Prostate gland (tissue), 2 donors: ENCODE measurements at regions not wholly inside any gene's neighbourhood (a gene's known extent, or its start where the extent isn't known, plus 50 kb on each side); places are given as distances from the start of the nearest gene placed in this dataset.

Source experiments
- DNase-seq: peaks from one replicate; pipeline ENCODE4 v3.0.0-alpha.2; 2019; ENCODE audit warnings: low spot score
- H3K27ac ChIP-seq, 2 donors: fragments of 200-600 bp; sonication (generic); 2 replicates each; pipeline ENCODE4 v1.5.1; 2017 to 2019
- H3K27me3 ChIP-seq: fragments of 200-600 bp; sonication (generic); replicated peaks from 2 replicates; pipeline ENCODE4 v1.5.1; 2019; ENCODE audit not compliant: insufficient read depth
- H3K36me3 ChIP-seq, 2 donors: fragments of 200-600 bp; sonication (generic); 1 replicate in 1 of 2; 2 replicates in 1 of 2; pipeline versions ENCODE4 v1.5.1 to v1.8.1; 2017 to 2019
- H3K4me1 ChIP-seq: fragments of 200-600 bp; sonication (generic); replicated peaks from 2 replicates; pipeline ENCODE4 v1.5.1; 2019
- H3K4me3 ChIP-seq, 2 donors: fragments of 200-600 bp; sonication (generic); 2 replicates each; pipeline ENCODE4 v1.5.1; 2017 to 2019
- H3K9me3 ChIP-seq: fragments of 200-600 bp; sonication (generic); 2 replicates; pipeline ENCODE4 v1.5.1; 2017
- POLR2A ChIP-seq: fragments of 450-650 bp; IDR thresholded peaks from one replicate; pipeline ENCODE4 v1.6.1; 2016; ENCODE audit warnings: antibody characterized with exemption, mild to moderate bottlenecking
- POLR2AphosphoS5 ChIP-seq: sonication (generic); formaldehyde crosslinking; IDR thresholded peaks from one replicate; pipeline ENCODE4 v1.6.1; 2017; ENCODE audit warnings: antibody characterized with exemption
- WGBS: methylation state at CpG from one replicate; pipeline ENCODE4 v1.1.5; 2018; 5-methylcytosine and 5-hydroxymethylcytosine counted together
- intact Hi-C: fragments of 100-400 bp; cut with DNase I; formaldehyde crosslinking; loops from one replicate; pipeline ENCODE4 v1.14.2; 2022
- TF ChIP-seq, protein P1 (sequence below), 4 experiments: fragments of 200-600 bp in 2 of 4; fragments of 450-650 bp in 2 of 4; sonication (generic) in 2 of 4; IDR thresholded peaks; 1 replicate in 3 of 4; 2 replicates in 1 of 4; pipeline ENCODE4 v1.5.1; 2016 to 2019; ENCODE audit warnings: antibody characterized with exemption in 4 of 4, mild to moderate bottlenecking in 2 of 4, moderate library complexity in 2 of 4

DNA sequence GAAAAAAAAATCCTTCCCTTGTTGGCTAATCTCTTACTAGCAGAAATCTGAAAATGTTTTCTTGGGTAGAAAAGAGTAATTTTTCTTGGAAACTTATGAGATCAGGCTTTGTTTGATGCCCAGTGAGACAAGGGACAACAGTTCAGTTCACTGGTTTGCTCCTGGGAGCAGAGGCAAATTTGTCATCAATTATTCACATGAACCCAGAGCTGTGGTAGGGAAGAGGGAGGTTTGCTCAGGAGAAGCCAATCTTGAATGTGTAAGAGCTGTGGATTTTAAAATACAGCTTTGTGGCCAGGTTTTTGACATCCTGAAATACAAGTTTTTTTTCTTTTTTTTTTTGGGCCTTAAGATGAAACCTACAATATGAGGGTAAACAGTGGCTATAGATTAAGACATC, 426.6 kb downstream of the ATP23 start:
- Histone ChIP-seq H3K27ac (no peak overlapping the region), H3K27me3 (no peaks in the 10 kb centered on the region), H3K4me1 (no peaks in the 10 kb centered on the region), H3K4me3 (no peak overlapping the region), H3K36me3 (no peaks in the 10 kb centered on the region), H3K9me3 (no peaks in the 10 kb centered on the region)
- no peak for DNase-seq
- intact Hi-C loops, result no loop called here
- TF ChIP-seq, protein P1, sequence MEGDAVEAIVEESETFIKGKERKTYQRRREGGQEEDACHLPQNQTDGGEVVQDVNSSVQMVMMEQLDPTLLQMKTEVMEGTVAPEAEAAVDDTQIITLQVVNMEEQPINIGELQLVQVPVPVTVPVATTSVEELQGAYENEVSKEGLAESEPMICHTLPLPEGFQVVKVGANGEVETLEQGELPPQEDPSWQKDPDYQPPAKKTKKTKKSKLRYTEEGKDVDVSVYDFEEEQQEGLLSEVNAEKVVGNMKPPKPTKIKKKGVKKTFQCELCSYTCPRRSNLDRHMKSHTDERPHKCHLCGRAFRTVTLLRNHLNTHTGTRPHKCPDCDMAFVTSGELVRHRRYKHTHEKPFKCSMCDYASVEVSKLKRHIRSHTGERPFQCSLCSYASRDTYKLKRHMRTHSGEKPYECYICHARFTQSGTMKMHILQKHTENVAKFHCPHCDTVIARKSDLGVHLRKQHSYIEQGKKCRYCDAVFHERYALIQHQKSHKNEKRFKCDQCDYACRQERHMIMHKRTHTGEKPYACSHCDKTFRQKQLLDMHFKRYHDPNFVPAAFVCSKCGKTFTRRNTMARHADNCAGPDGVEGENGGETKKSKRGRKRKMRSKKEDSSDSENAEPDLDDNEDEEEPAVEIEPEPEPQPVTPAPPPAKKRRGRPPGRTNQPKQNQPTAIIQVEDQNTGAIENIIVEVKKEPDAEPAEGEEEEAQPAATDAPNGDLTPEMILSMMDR (IDR thresholded peaks at IDR 0.05), result no peak
- TF ChIP-seq POLR2A, result no peak
- TF ChIP-seq POLR2AphosphoS5, result no peak

DNA sequence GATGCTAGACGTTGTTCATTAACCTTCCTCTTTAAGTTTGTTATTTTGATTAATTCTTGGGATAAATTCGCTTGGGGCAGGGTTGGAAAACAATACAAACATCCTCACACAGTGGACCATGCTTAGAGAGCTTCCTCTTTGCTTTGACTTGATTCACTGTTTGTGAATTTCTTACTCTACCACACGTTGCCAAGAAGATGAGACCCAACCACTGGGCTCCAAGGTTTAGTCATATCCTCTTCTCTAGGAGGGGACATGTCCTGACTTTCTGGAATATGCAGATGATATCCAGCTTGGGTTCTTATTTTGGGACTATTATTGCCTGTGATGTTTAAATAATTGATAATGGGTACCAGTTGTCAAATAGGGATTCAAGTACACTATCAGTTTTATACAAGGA, 428.2 kb downstream of the ATP23 start:
- no peak for DNase-seq
- TF ChIP-seq POLR2A, result no peak
- no peaks in the 10 kb centered on the region for H3K36me3 ChIP-seq
- H3K27me3 ChIP-seq, result no peaks in the 10 kb centered on the region
- no peaks in the 10 kb centered on the region for H3K9me3 ChIP-seq
- intact Hi-C loops, result no loop called here
- no peak overlapping the region for H3K4me3 ChIP-seq
- H3K27ac ChIP-seq, result no peak overlapping the region
- H3K4me1 ChIP-seq, result no peaks in the 10 kb centered on the region
- 81% methylated on average over 3 of the region's 3 CpGs for WGBS

DNA sequence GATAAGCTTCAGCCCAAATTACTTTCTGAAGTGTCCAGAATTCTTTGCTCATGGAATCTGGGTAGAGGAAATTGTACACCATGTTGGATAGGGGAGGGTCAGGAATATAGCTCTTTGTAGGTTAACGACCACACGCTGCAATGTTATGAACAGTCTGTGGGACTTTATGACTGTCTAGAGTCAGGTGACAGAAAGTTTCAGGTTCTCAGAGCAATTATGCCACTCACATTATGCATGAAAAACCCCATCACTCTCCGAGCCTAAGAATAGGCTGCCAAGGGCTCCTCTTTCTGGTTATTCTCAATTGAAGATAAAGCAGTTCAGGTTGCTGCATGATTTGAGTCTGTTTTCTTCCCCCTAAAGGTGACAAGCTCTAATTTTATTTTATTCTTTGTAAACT, 430.9 kb downstream of the ATP23 start:
- WGBS, result 63% methylated on average over 3 of the region's 3 CpGs
- Histone ChIP-seq H3K27ac (no peak overlapping the region), H3K36me3 (no peaks in the 10 kb centered on the region), H3K9me3 (no peaks in the 10 kb centered on the region), H3K27me3 (no peaks in the 10 kb centered on the region), H3K4me1 (no peaks in the 10 kb centered on the region), H3K4me3 (no peak overlapping the region)
- no peak for DNase-seq
- intact Hi-C loops, result no loop called here
- no peak for TF ChIP-seq POLR2AphosphoS5

DNA sequence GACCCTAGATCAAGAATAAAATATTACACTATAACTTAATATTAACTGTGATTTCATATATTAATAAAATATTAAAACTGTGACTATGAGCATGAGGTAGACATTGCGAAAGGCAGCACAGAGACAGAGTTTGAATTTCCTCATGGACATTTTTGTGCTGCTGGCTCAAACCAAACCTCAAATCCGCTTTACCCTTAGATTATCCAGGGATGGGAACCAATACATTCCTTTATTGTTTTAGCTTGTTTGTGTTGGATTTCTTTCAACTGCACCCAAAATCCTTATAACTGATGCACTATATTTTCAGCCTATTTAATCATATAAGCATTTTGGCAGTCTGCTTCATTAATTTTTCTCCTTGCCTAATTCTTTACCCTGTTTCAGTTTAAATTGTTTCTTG, 436.7 kb downstream of the ATP23 start:
- Histone ChIP-seq H3K27ac (no peak overlapping the region), H3K36me3 (no peaks in the 10 kb centered on the region), H3K9me3 (no peaks in the 10 kb centered on the region), H3K4me3 (no peak overlapping the region), H3K4me1 (no peaks in the 10 kb centered on the region), H3K27me3 (no peaks in the 10 kb centered on the region)
- intact Hi-C loops, result no loop called here
- no peak for DNase-seq
- TF ChIP-seq POLR2AphosphoS5 (no peak), POLR2A (no peak)
- TF ChIP-seq, protein P1 (IDR thresholded peaks at IDR 0.05), result no peak
- 83% methylated on average over 2 of the region's 2 CpGs for WGBS

DNA sequence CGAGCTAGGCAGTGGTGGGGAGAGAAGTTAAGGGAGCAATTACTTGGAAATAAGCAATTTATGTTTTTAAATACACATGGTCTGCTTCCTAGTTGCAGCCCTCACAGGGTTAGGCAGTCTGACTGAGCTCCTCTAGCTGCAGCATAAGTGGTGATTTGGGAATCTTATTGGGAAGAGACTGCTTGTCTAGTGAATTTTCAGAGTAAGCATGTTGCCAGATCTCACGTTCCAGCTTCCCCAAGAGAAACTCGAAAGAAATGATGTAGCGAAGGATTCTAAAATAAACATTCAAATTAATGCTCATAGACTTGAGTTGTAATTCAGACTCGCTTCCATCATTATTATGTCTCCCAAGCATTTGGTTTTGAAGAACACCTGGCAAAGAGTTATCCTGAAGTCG, 440.2 kb downstream of the ATP23 start:
- Histone ChIP-seq H3K27me3 (no peaks in the 10 kb centered on the region), H3K36me3 (no peaks in the 10 kb centered on the region), H3K9me3 (no peaks in the 10 kb centered on the region), H3K27ac (no peak overlapping the region), H3K4me3 (no peak overlapping the region), H3K4me1 (no peaks in the 10 kb centered on the region)
- TF ChIP-seq POLR2AphosphoS5 (no peak), POLR2A (no peak)
- TF ChIP-seq, protein P1 (IDR thresholded peaks at IDR 0.05), result no peak
- DNase-seq, result no peak
- intact Hi-C loops, result no loop called here
- 90% methylated on average over 6 of the region's 6 CpGs for WGBS

DNA sequence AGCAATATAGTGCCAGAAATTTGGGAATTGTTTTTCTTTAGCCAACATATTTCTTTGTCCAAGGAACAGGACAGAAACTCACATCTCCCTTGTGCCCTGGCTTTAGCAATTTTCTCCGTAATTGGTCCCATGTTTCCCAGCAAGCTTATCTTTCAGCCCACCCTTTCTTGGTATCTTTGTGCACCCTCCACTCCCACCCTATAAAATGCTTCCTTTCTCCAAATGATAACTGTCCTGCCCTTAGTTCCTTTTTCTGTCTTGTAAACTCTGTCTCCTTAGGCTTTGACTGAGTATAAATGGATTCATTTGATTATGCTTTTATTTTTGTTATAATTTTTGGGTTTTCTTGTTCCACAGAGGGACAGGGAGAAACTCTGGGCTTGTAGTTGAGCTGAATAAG, 442.8 kb downstream of the ATP23 start:
- intact Hi-C loops, result no loop called here
- Histone ChIP-seq H3K27me3 (no peaks in the 10 kb centered on the region), H3K9me3 (no peaks in the 10 kb centered on the region), H3K36me3 (no peaks in the 10 kb centered on the region), H3K4me3 (no peak overlapping the region), H3K4me1 (no peaks in the 10 kb centered on the region), H3K27ac (no peak overlapping the region)
- no peak for DNase-seq
- 86% methylated on average over 1 of the region's 1 CpG for WGBS
- TF ChIP-seq, protein P1 (IDR thresholded peaks at IDR 0.05), result no peak
- TF ChIP-seq POLR2AphosphoS5, result no peak
